Kidney capillary endothelial cell (primary cell): ENCODE measurements at regions not wholly inside any gene's neighbourhood (a gene's known extent, or its start where the extent isn't known, plus 50 kb on each side); places are given as distances from the start of the nearest gene placed in this dataset.

ENCODE experiments used
- DNase-seq: peaks from one replicate; pipeline ENCODE4 v3.0.0-alpha.2; 2018; ENCODE audit warnings: low spot score

GRCh38 chr1:190540366-190540765 is 62.7 kb upstream of the BRINP3 start:
- DNase-seq, result no peak

DNA sequence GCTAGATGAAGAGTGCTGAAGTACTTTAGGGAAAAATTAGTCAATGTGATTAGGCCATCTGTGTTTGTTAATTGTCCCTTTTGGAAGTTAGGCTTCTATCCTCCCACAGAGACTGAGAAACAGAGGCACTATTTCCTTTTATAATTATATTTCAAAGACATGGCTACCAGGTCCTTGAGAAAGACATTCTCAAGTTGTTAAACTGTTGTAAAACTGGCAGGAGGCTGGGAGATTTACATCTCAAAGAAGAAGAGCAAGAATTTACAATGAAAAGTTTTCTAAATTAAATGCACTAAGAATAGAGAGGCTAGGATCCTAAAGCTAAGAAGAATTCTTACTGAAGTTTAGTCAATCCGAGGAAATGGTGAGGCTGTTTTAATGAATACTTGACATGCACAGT is 74.0 kb upstream of the BRINP3 start:
- no peak for DNase-seq

GRCh38 chr1:190560161-190560681 is 82.6 kb upstream of the BRINP3 start:
- DNase-seq, result no peak

- no peak for DNase-seq
Measured at GRCh38 chr1:190563230-190563629, 85.6 kb upstream of the BRINP3 start.

- no peak for DNase-seq
Measured at GRCh38 chr1:190564117-190564516, 86.5 kb upstream of the BRINP3 start.

- no peak for DNase-seq
Measured at GRCh38 chr1:190578017-190578416, 100.4 kb upstream of the BRINP3 start.

DNA sequence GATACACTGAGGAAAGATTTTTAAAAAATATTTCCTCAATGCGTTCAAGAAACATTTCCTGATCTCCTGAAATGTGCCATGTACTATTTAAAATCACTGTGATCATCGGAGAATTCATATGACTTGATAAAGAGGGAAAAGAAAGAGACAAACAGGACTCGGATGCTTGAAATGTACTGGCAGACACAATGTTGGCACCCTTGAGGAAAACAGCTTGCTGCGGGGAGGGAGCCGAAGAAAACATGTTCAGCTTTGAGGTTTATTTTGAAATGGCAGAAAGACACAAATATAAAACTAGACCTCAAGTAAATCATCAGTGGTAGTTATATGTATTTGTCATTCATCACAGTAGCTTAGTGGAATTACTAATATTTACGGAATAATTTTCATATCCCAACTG is 100.9 kb upstream of the BRINP3 start:
- DNase-seq, result no peak

- DNase-seq, result no peak
Measured at GRCh38 chr1:190579552-190580193, 102.0 kb upstream of the BRINP3 start.

- no peak for DNase-seq
Measured at GRCh38 chr1:190583862-190584261, 106.2 kb upstream of the BRINP3 start.

DNA sequence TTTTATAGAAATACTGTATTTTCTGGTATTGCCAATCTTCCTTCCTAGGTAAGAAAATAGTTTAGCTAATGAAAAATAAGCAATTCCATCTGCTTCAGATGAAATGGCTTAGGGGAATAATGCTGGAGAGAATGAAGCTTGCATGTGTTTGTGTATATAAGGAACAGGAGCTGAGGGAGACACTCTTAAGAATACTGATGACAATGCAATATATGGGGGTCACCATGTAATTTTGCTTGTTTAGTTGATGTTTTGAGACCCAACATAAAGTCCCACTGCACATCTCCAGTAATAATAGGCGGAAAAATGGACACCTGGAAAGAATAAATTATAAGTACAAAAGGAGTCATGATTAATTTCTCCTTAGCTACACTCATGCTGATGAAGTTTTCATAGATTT is 110.8 kb upstream of the BRINP3 start:
- DNase-seq, result no peak

DNA sequence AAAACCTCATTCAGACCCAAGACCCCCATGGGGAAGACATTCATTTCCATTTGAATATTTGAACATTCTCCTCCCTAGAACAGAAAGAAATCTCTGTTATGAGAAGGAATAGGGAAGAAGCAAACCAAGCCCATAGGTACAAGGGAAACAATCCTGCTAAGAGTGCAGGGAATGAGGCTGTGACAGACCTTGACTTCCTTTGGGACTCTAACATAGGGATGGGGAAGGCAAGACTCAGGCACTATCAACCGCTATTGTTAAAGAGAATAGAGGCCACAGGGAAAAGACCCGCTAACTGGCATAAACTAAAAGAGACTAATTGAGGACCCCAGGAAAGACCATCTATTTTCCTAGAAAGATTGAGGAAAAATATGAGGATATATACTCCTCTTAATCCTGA is 117.8 kb upstream of the BRINP3 start:
- no peak for DNase-seq

GRCh38 chr1:190597294-190597693 is 119.6 kb upstream of the BRINP3 start:
- DNase-seq, result no peak

GRCh38 chr1:190599670-190600069 is 122.0 kb upstream of the BRINP3 start:
- DNase-seq, result no peak

GRCh38 chr1:190602325-190602724 is 124.7 kb upstream of the BRINP3 start:
- DNase-seq, result no peak

DNA sequence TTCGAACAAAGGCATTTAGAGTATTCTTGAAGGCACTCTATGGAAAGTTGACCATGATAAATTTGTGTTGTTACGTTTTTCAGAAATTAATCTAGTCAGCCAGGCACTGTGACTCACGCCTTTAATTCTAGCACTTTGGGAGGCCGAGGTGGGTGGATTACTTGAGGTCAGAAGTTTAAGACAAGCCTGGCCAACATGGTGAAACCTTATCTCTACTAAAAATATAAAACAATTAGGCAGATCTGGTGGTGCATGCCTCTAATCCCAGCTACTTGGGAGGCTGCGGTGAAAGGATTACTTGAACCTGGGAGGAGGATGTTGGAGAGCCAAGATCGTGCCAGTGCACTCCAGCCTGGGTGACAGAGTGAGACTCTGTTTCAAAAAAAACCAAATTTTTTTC is 130.6 kb upstream of the BRINP3 start:
- DNase-seq, result no peak

DNA sequence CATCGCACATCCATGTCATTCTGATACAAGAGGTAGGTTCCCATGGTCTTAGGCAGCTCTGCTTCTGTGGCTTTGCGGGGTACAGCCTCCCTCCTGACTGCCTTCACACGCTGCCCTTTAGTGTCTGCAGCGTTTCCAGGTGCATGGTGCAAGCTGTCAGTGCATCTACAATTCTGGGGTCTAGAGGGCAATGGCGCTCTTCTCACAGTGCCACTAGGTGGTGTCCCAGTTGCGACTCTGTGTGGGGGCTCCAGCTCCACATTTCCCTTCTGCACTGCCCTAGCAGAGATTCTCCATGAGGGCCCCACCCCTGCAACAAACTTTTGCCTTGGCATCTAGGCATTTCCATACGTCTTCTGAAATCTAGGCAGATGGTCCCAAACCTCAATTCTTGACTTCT is 138.2 kb upstream of the BRINP3 start:
- DNase-seq, result no peak

GRCh38 chr1:190616235-190616634 is 138.6 kb upstream of the BRINP3 start:
- DNase-seq, result no peak

DNA sequence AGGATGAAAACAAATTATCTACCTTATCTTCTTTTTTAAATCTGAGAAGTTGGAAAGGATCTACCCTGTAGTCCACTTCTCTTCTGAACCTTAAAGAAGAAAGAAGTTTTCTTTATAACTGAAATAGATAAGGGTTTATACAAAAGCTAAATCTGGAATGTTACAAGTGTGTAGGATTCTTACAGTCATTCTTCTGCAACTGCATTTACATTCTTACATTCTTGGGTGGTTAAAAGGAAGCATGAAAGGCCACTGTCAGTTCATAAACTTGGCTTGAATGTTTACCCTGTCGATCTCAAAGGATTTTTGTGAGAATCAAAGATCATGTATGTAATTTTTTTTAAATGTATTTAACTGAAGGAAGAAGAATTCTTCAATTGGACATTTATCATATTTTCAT is 142.1 kb upstream of the BRINP3 start:
- DNase-seq, result no peak

DNA sequence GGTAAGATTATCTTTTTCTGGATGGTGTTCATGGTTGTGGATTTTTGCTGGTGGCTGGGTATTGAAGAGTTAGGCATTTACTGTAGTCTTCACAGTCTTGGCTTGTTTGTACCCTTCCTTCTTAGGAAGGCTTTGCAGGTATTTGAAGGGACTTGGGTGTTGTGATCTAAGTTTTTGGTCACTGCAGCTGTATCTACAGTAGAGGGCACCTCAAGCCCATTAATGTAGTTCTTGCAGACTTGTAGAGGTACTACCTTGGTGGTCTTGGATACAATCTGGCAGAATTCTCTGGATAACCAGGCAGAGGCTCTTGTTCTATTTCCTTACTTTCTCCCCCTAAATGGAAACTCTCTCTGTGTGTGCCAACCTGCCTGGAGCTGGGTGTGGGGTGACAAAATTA is 155.8 kb upstream of the BRINP3 start:
- DNase-seq, result no peak

- no peak for DNase-seq
Measured at GRCh38 chr1:190634134-190634533, 156.5 kb upstream of the BRINP3 start.

DNA sequence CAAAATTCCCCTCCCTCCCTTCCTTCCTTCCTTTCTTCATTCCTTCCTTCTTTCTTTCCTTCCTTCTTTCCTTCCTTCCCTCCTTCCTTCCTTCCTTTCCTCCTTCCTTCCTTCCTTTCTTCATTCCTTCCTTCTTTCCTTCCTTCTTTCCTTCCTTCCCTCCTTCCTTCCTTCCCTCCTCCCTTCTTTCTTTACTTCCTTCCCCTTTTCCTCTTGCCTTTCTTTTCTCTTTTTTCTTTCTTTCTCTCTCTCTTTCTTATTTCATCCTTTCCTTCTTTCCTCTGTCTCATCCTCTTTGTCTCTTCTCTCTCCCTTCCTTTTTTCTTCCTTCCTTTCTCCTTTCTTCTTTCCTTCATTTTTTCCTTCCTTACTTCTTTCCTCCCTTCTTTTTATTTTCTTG is 171.9 kb upstream of the BRINP3 start:
- DNase-seq, result no peak

DNA sequence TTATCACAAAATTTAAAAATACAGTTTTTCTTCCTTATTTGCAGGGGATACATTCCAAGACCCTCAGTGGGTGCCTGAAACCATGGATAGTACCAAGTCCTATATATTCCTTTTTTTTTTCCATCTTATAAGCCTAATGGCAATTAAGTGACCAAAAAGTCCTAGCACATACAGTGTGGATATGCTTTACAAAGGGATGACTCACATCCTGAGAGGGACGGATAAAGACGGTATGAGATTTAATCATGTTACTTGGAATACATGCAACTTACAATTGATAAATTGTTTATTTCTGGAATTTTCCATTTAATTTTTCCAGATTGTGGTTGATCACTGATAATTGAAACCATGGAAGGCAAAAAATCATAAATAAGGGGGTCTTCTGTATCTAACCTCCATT is 181.2 kb upstream of the BRINP3 start:
- no peak for DNase-seq

DNA sequence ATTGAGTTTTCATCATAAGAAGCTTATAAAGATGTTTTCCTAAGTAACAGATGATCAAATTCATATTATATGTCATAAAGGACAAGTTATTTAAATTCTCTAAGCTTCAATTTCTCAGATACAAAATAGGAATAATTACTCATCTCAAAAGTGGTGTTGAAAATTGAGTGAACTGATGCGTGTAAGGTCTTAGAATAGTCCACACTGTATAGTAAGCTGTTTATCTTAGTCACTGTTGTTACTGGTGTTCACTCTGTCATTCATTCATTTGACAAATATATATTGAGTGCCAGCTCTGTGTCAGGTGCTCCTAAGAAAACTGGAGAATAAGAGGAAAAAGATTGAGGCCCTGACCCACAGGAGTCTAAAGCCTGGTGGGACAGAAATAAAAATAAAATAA is 186.3 kb upstream of the BRINP3 start:
- DNase-seq, result no peak

DNA sequence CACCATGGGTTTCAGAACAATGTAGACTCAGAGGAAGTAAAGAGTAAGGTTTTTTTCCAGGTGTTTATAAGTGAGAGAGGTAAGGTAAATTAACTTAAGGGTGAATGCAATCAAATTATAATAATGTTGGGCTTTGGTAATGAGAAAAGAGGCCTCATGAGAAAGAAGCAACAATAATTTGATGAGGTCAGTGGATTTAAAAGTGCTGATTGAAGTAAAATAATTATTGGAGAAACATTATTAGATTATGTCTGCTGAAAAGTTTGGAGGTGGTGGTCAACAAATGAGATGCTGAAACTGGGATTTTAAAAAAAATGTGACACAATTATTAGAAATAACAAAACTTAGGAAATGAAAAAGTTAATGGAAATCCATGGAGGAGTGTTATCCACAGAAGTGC is 187.4 kb upstream of the BRINP3 start:
- DNase-seq, result no peak

GRCh38 chr1:190667914-190668313 is 190.2 kb upstream of the BRINP3 start:
- no peak for DNase-seq
